PFSK-1 (cell line): ENCODE measurements at regions not wholly inside any gene's neighbourhood (a gene's known extent, or its start where the extent isn't known, plus 50 kb on each side); places are given as distances from the start of the nearest gene placed in this dataset.

ENCODE experiments used
- FOXP2 ChIP-seq: optimal IDR thresholded peaks from 2 replicates; pipeline ENCODE3; 2011; ENCODE audit warnings: borderline replicate concordance, control low read depth, inconsistent platforms; ENCODE audit not compliant: insufficient read depth; ENCODE audit errors: extremely low read length, extremely low read depth
- POLR2AphosphoS5 ChIP-seq: IDR thresholded peaks from 2 replicates; pipeline ENCODE4 v1.6.1; 2012; ENCODE audit warnings: low read depth, mild to moderate bottlenecking, control low read depth, low read length, moderate library complexity
- REST ChIP-seq, 2 experiments: IDR thresholded peaks; 2 replicates each; pipeline versions ENCODE4 v1.6.1 to v1.8.0; 2011 to 2012; ENCODE audit warnings: low read depth in 2 of 2, low read length in 2 of 2, control low read depth in 1 of 2, inconsistent platforms in 1 of 2, mild to moderate bottlenecking in 1 of 2, moderate library complexity in 1 of 2; ENCODE audit not compliant: insufficient read depth in 1 of 2
- SIN3A ChIP-seq: IDR thresholded peaks from 2 replicates; pipeline ENCODE4 v1.6.1; 2012; ENCODE audit warnings: mild to moderate bottlenecking, low read length, moderate library complexity, borderline replicate concordance; ENCODE audit not compliant: insufficient read depth
- TAF1 ChIP-seq: IDR thresholded peaks from 2 replicates; pipeline ENCODE4 v1.6.1; 2012; ENCODE audit warnings: low read length, control low read depth, borderline replicate concordance; ENCODE audit not compliant: insufficient read depth

- TF ChIP-seq TAF1 = no peak
- TF ChIP-seq SIN3A = no peak
- TF ChIP-seq POLR2AphosphoS5 = no peak
- no peak for TF ChIP-seq REST (IDR thresholded peaks at IDR 0.05; ENCODE audit: insufficient read depth in 1 of 2, low read depth in 2 of 2, low read length in 2 of 2)
- no peak for TF ChIP-seq FOXP2
These were observed 1155.4 kb downstream of the BCL11A start for GRCh38 chr2:59398081-59398480.

GRCh38 chr2:59395119-59395518, 1154.0 kb upstream of the FANCL start:
- no peak for TF ChIP-seq REST (IDR thresholded peaks at IDR 0.05; ENCODE audit: insufficient read depth in 1 of 2, low read depth in 2 of 2, low read length in 2 of 2)
- TF ChIP-seq TAF1 = no peak
- TF ChIP-seq SIN3A = no peak
- TF ChIP-seq FOXP2 = no peak
- TF ChIP-seq POLR2AphosphoS5 = no peak

- no peak for TF ChIP-seq REST (IDR thresholded peaks at IDR 0.05; ENCODE audit: insufficient read depth in 1 of 2, low read depth in 2 of 2, low read length in 2 of 2)
- no peak for TF ChIP-seq POLR2AphosphoS5
- TF ChIP-seq FOXP2 = no peak
- no peak for TF ChIP-seq TAF1
- TF ChIP-seq SIN3A = no peak
These were observed 1150.8 kb upstream of the FANCL start for GRCh38 chr2:59391896-59392295.

- TF ChIP-seq REST (IDR thresholded peaks at IDR 0.05; ENCODE audit: insufficient read depth in 1 of 2, low read depth in 2 of 2, low read length in 2 of 2) = no peak
- TF ChIP-seq TAF1 = no peak
- TF ChIP-seq POLR2AphosphoS5 = no peak
- no peak for TF ChIP-seq FOXP2
- TF ChIP-seq SIN3A = no peak
These were observed 1149.5 kb upstream of the FANCL start for GRCh38 chr2:59390581-59390980.

GRCh38 chr2:59389240-59389639, 1148.1 kb upstream of the FANCL start:
- TF ChIP-seq POLR2AphosphoS5 (no peak), SIN3A (no peak), FOXP2 (no peak), REST (IDR thresholded peaks at IDR 0.05; ENCODE audit: insufficient read depth in 1 of 2, low read depth in 2 of 2, low read length in 2 of 2) (no peak), TAF1 (no peak)
